Loucy (cell line): ENCODE measurements at regions not wholly inside any gene's neighbourhood (a gene's known extent, or its start where the extent isn't known, plus 50 kb on each side); places are given as distances from the start of the nearest gene placed in this dataset.

ENCODE experiments used
- H2AFZ ChIP-seq: fragments of 200-600 bp; sonication (generic); 2 replicates; pipeline ENCODE4 v1.6.0; 2016; ENCODE audit warnings: antibody characterized with exemption, mild to moderate bottlenecking, low read length, moderate library complexity
- H3F3A ChIP-seq: fragments of 200-600 bp; 2 replicates; pipeline ENCODE4 v1.6.0; 2016; ENCODE audit warnings: antibody characterized with exemption, low read depth, mild to moderate bottlenecking
- H3K27me3 ChIP-seq: fragments of 200-600 bp; sonication (generic); 2 replicates; pipeline ENCODE4 v1.6.1; 2014; ENCODE audit warnings: low read length, mild to moderate bottlenecking; ENCODE audit not compliant: insufficient read depth, poor library complexity, severe bottlenecking
- H3K36me3 ChIP-seq: fragments of 200-600 bp; sonication (generic); 2 replicates; pipeline ENCODE4 v1.6.1; 2016; ENCODE audit warnings: low read length; ENCODE audit not compliant: insufficient read depth
- H3K4me1 ChIP-seq: fragments of 200-600 bp; sonication (generic); 2 replicates; pipeline ENCODE4 v1.5.1; 2014; ENCODE audit warnings: low read length, mild to moderate bottlenecking; ENCODE audit not compliant: insufficient read depth, poor library complexity, severe bottlenecking
- H3K4me2 ChIP-seq: fragments of 200-600 bp; sonication (generic); 2 replicates; pipeline ENCODE4 v1.6.0; 2014; ENCODE audit warnings: antibody characterized with exemption, low read length, low read depth, mild to moderate bottlenecking; ENCODE audit not compliant: poor library complexity, severe bottlenecking
- H3K4me3 ChIP-seq: fragments of 200-600 bp; sonication (generic); 2 replicates; pipeline ENCODE4 v1.5.1; 2014; ENCODE audit warnings: low read length, mild to moderate bottlenecking, mixed read lengths; ENCODE audit not compliant: poor library complexity, severe bottlenecking
- H3K79me2 ChIP-seq: fragments of 200-600 bp; sonication (generic); 2 replicates; pipeline ENCODE4 v1.6.1; 2014; ENCODE audit warnings: low read length; ENCODE audit not compliant: insufficient read depth
- H3K9ac ChIP-seq: fragments of 200-600 bp; sonication (generic); 2 replicates; pipeline ENCODE4 v1.6.0; 2014; ENCODE audit warnings: mild to moderate bottlenecking, low read depth, low read length, moderate library complexity; ENCODE audit not compliant: poor library complexity, severe bottlenecking
- H3K9me2 ChIP-seq: fragments of 200-600 bp; sonication (generic); replicated peaks from 2 replicates; pipeline ENCODE4 v1.6.1; 2016; ENCODE audit warnings: low read depth, low read length, mixed read lengths
- H3K9me3 ChIP-seq: fragments of 200-600 bp; sonication (generic); 2 replicates; pipeline ENCODE4 v1.6.1; 2014; ENCODE audit warnings: mild to moderate bottlenecking, antibody characterized with exemption, low read length, low read depth; ENCODE audit not compliant: insufficient read depth
- H4K20me1 ChIP-seq: fragments of 200-600 bp; sonication (generic); 2 replicates; pipeline ENCODE4 v1.6.0; 2014; ENCODE audit warnings: antibody characterized with exemption, low read length, mild to moderate bottlenecking; ENCODE audit not compliant: insufficient read depth, poor library complexity, severe bottlenecking
- EZH2phosphoT487 ChIP-seq: fragments of 200-600 bp; IDR thresholded peaks from 2 replicates; pipeline ENCODE4 v1.6.1; 2018; ENCODE audit warnings: antibody characterized with exemption, mild to moderate bottlenecking, moderate library complexity, borderline replicate concordance
- TF ChIP-seq, protein P1 (sequence below): fragments of 200-600 bp; sonication (generic); conservative IDR thresholded peaks from 2 replicates; pipeline ENCODE4 v1.5.1; 2014; ENCODE audit warnings: mild to moderate bottlenecking, antibody characterized with exemption, low read length

DNA sequence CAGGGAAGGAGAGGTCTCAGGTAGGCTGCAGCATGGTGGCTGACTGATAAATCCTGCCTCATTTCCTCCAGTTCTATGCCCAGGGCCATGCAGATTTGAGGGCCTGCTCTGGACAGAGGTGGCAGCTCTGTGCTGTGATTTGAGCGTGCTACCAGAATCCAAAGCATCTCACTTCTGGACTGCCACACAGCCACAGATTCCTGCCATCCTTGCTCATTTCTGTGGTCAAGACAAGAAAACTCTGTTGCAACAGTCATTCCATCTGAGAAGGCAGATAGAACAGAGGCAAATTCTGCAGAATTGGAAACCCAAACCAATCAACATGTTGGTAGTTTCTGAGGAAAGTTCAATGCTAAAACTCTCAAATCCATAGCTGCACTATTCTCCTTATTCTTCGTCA, 102.8 kb upstream of the GALNT2 start:
- H4K20me1 ChIP-seq, result no peaks in the 10 kb centered on the region
- no peaks in the 10 kb centered on the region; the same call in 1 of the 2 replicates for H3K9me3 ChIP-seq
- H3K9me2 ChIP-seq, result no peaks in the 10 kb centered on the region
- no peaks in the 10 kb centered on the region for H3K4me1 ChIP-seq
- no peak overlapping the region for H3K9ac ChIP-seq
- H2AFZ ChIP-seq, result no peak overlapping the region
- H3K79me2 ChIP-seq, result no peaks in the 10 kb centered on the region
- no peaks in the 10 kb centered on the region for H3K36me3 ChIP-seq
- no peaks in the 10 kb centered on the region for H3K27me3 ChIP-seq
- no peak for TF ChIP-seq EZH2phosphoT487
- TF ChIP-seq, protein P1, sequence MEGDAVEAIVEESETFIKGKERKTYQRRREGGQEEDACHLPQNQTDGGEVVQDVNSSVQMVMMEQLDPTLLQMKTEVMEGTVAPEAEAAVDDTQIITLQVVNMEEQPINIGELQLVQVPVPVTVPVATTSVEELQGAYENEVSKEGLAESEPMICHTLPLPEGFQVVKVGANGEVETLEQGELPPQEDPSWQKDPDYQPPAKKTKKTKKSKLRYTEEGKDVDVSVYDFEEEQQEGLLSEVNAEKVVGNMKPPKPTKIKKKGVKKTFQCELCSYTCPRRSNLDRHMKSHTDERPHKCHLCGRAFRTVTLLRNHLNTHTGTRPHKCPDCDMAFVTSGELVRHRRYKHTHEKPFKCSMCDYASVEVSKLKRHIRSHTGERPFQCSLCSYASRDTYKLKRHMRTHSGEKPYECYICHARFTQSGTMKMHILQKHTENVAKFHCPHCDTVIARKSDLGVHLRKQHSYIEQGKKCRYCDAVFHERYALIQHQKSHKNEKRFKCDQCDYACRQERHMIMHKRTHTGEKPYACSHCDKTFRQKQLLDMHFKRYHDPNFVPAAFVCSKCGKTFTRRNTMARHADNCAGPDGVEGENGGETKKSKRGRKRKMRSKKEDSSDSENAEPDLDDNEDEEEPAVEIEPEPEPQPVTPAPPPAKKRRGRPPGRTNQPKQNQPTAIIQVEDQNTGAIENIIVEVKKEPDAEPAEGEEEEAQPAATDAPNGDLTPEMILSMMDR, result no peak
- H3K4me2 ChIP-seq, result no peak overlapping the region
- H3F3A ChIP-seq, result no peaks in the 10 kb centered on the region
- H3K4me3 ChIP-seq, result no peak overlapping the region

DNA sequence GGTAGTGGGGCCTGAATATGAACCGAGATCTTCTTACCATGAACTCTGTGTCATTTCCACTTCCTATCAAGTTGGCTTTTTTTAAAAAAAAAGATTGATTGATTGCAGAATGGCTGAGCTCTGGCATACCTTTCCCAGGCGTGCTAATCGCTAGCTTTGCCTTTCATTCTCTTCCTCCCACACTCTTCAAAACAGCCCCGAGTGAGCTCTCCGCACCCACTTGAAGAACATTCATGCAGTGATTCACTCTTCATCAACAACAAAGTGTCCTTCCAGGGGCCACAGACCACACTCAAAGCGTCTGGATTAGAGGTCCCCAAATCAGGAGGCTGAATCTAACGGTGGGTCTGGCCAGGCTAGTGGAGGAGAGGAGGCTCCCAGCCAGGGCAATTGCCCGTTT, 96.3 kb upstream of the GALNT2 start:
- H3K4me1 ChIP-seq, result no peaks in the 10 kb centered on the region
- no peaks in the 10 kb centered on the region for H3F3A ChIP-seq
- no peaks in the 10 kb centered on the region for H3K79me2 ChIP-seq
- H4K20me1 ChIP-seq, result no peaks in the 10 kb centered on the region
- no peak overlapping the region for H3K4me3 ChIP-seq
- H3K27me3 ChIP-seq, result no peaks in the 10 kb centered on the region
- H3K9me2 ChIP-seq, result no peaks in the 10 kb centered on the region
- no peaks in the 10 kb centered on the region for H3K36me3 ChIP-seq
- H2AFZ ChIP-seq, result no peak overlapping the region
- H3K9me3 ChIP-seq, result no peaks in the 10 kb centered on the region; the same call in 1 of the 2 replicates
- H3K9ac ChIP-seq, result no peak overlapping the region
- TF ChIP-seq, protein P1, result no peak
- no peak for TF ChIP-seq EZH2phosphoT487
- no peak overlapping the region for H3K4me2 ChIP-seq

DNA sequence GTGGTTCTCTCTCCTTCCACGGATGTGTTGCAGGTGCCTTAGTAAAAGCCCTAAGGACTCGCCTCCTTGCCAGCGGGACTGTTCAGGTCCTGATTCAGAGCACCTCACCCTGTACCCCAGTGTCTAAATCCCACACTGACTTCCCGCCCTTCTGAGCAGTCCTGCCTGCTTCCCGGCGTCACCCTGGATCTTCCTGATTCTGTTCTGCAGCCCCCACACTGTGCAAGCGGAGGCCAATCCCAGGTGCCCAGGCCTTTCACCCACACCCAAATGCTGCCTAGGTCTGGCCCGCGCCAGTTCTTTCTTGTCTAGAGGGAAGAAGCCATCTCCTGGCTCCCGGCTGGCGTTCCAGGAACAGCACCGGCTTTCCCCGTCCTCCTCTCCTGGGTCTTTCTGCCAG, 95.9 kb upstream of the GALNT2 start:
- H3K9me3 ChIP-seq, result no peaks in the 10 kb centered on the region; the same call in 1 of the 2 replicates
- no peak overlapping the region for H3K4me3 ChIP-seq
- no peak overlapping the region for H3K4me2 ChIP-seq
- no peaks in the 10 kb centered on the region for H4K20me1 ChIP-seq
- H3K9me2 ChIP-seq, result no peaks in the 10 kb centered on the region
- no peaks in the 10 kb centered on the region for H3K36me3 ChIP-seq
- no peaks in the 10 kb centered on the region for H3F3A ChIP-seq
- no peak overlapping the region for H3K9ac ChIP-seq
- no peak overlapping the region for H2AFZ ChIP-seq
- no peaks in the 10 kb centered on the region for H3K79me2 ChIP-seq
- no peak for TF ChIP-seq EZH2phosphoT487
- no peaks in the 10 kb centered on the region for H3K27me3 ChIP-seq
- no peaks in the 10 kb centered on the region for H3K4me1 ChIP-seq

DNA sequence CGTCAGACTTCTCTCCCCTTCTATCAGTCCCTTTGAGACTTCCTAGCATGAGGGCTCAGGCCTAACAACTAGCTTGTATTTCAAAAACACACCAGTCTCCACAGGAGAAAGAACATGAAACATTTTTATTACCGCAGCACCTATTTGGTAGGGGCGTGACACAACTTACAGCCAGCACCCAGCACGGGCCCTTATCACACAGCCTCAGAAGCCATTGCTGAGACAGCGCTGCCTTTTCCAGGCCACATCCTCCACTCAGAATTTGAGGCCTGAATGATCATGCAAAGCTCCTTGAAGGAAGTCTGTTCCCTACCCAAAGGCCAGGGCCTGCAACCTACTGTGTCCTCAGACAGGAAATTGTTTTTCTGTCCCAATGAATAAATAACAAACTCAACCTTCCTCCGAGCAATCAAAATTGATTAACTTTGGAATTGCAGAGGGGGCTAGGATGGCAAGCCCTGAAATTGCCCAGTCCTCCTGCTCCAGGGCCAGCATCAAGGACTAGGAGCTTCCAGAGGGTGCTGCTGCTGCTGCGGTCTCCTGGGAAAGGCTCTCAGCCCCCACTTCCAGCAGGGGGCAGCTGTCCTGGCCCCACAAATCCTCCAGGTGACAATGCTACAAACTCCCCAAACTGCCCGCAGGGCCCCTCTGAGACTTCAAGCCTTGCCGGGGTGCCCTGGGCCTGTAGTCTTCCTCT, 94.3 kb upstream of the GALNT2 start:
- H3K36me3 ChIP-seq, result no peaks in the 10 kb centered on the region
- no peaks in the 10 kb centered on the region for H3K9me3 ChIP-seq
- no peaks in the 10 kb centered on the region for H4K20me1 ChIP-seq
- no peak overlapping the region for H3K9ac ChIP-seq
- H3K9me2 ChIP-seq, result no peaks in the 10 kb centered on the region
- no peaks in the 10 kb centered on the region for H3K79me2 ChIP-seq
- H2AFZ ChIP-seq, result no peak overlapping the region
- H3K4me1 ChIP-seq, result no peaks in the 10 kb centered on the region
- no peak overlapping the region for H3K4me3 ChIP-seq
- no peak for TF ChIP-seq EZH2phosphoT487
- TF ChIP-seq, protein P1, result peak; percentile 52
- no peaks in the 10 kb centered on the region for H3K27me3 ChIP-seq
- H3F3A ChIP-seq, result no peaks in the 10 kb centered on the region
- no peak overlapping the region for H3K4me2 ChIP-seq
